ENCODE measurements at regions not wholly inside any gene's neighbourhood (a gene's known extent, or its start where the extent isn't known, plus 50 kb on each side); places are given as distances from the start of the nearest gene placed in this dataset.

DNA sequence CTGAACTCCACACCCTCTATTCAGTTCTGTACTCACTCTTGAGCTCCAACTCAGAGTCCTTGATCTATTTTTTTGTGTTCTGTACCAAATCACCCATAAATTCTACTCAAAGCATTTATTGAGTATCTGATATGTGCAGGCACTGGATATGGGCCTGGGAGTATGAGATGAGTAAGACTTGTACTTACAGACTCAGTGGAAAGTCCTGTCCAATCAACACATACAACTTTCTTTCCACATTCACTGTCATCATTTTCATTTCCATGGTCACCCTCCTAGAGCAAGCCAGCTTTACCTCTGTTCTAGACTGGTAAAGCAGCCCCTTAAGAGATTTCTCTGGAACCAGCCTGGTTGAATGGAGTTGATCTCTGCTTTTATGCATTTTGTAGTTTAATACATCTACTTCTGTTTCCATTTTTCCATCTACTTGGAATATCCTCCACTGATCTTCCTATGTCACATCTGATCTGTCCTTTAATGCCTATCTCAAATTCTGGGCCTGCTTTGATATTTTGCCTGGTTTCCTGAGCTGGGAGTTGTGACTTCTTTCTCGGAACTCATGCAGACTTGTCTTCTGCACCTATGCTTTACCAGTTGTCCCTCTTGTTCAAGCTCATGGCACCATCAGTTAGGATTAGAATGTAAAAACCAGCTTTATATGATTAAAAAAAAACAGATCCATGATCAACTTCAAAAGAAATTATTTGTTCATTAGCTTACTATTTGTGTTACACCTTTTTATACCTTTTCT is 96.9 kb upstream of the GLS start:
- TF ChIP-seq ZNF266 (tag by site-specific recombination; IDR thresholded peaks at IDR 0.05; ENCODE audit: low read depth) (no peak), ZSCAN16 (tag by site-specific recombination; IDR thresholded peaks at IDR 0.05) (no peak), ZSCAN5A (tag by site-specific recombination; IDR thresholded peaks at IDR 0.05) (no peak), GLI2 (tag by site-specific recombination; IDR thresholded peaks at IDR 0.05; ENCODE audit: borderline replicate concordance, low read depth) (no peak), ZNF19 (tag by site-specific recombination; IDR thresholded peaks at IDR 0.05; ENCODE audit: low read depth) (no peak), ZNF184 (tag by site-specific recombination; IDR thresholded peaks at IDR 0.05) (no peak), KLF1 (tag by site-specific recombination; IDR thresholded peaks at IDR 0.05) (no peak), PRDM2 (tag by site-specific recombination; IDR thresholded peaks at IDR 0.05; ENCODE audit: borderline replicate concordance) (no peak), ZNF391 (tag by site-specific recombination; IDR thresholded peaks at IDR 0.05; ENCODE audit: borderline replicate concordance, low read depth) (no peak), ZNF664 (tag by site-specific recombination; IDR thresholded peaks at IDR 0.05) (no peak), ZNF214 (tag by site-specific recombination; IDR thresholded peaks at IDR 0.05; ENCODE audit: borderline replicate concordance) (no peak), ZNF639 (tag by site-specific recombination; IDR thresholded peaks at IDR 0.05) (no peak), SETDB1 (IDR thresholded peaks at IDR 0.05; ENCODE audit: insufficient read length, low read length) (no peak), ZNF350 (tag by site-specific recombination; IDR thresholded peaks at IDR 0.05) (no peak), ZNF473 (tag by site-specific recombination; IDR thresholded peaks at IDR 0.05) (no peak)
- TF ChIP-seq, protein P1, sequence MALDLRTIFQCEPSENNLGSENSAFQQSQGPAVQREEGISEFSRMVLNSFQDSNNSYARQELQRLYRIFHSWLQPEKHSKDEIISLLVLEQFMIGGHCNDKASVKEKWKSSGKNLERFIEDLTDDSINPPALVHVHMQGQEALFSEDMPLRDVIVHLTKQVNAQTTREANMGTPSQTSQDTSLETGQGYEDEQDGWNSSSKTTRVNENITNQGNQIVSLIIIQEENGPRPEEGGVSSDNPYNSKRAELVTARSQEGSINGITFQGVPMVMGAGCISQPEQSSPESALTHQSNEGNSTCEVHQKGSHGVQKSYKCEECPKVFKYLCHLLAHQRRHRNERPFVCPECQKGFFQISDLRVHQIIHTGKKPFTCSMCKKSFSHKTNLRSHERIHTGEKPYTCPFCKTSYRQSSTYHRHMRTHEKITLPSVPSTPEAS (tag by site-specific recombination; IDR thresholded peaks at IDR 0.05): no peak
- TF ChIP-seq, protein P2, sequence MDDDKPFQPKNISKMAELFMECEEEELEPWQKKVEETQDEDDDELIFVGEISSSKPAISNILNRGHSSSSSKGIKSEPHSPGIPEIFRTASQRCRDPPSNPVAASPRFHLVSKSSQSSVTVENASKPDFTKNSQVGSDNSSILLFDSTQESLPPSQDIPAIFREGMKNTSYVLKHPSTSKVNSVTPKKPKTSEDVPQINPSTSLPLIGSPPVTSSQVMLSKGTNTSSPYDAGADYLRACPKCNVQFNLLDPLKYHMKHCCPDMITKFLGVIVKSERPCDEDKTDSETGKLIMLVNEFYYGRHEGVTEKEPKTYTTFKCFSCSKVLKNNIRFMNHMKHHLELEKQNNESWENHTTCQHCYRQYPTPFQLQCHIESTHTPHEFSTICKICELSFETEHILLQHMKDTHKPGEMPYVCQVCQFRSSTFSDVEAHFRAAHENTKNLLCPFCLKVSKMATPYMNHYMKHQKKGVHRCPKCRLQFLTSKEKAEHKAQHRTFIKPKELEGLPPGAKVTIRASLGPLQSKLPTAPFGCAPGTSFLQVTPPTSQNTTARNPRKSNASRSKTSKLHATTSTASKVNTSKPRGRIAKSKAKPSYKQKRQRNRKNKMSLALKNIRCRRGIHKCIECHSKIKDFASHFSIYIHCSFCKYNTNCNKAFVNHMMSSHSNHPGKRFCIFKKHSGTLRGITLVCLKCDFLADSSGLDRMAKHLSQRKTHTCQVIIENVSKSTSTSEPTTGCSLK (tag by site-specific recombination; IDR thresholded peaks at IDR 0.05): no peak
- TF ChIP-seq, protein P3, sequence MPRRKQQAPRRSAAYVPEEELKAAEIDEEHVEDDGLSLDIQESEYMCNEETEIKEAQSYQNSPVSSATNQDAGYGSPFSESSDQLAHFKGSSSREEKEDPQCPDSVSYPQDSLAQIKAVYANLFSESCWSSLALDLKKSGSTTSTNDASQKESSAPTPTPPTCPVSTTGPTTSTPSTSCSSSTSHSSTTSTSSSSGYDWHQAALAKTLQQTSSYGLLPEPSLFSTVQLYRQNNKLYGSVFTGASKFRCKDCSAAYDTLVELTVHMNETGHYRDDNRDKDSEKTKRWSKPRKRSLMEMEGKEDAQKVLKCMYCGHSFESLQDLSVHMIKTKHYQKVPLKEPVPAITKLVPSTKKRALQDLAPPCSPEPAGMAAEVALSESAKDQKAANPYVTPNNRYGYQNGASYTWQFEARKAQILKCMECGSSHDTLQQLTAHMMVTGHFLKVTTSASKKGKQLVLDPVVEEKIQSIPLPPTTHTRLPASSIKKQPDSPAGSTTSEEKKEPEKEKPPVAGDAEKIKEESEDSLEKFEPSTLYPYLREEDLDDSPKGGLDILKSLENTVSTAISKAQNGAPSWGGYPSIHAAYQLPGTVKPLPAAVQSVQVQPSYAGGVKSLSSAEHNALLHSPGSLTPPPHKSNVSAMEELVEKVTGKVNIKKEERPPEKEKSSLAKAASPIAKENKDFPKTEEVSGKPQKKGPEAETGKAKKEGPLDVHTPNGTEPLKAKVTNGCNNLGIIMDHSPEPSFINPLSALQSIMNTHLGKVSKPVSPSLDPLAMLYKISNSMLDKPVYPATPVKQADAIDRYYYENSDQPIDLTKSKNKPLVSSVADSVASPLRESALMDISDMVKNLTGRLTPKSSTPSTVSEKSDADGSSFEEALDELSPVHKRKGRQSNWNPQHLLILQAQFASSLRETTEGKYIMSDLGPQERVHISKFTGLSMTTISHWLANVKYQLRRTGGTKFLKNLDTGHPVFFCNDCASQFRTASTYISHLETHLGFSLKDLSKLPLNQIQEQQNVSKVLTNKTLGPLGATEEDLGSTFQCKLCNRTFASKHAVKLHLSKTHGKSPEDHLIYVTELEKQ (tag by site-specific recombination; IDR thresholded peaks at IDR 0.05; ENCODE audit: borderline replicate concordance): no peak
- TF ChIP-seq, protein P4, sequence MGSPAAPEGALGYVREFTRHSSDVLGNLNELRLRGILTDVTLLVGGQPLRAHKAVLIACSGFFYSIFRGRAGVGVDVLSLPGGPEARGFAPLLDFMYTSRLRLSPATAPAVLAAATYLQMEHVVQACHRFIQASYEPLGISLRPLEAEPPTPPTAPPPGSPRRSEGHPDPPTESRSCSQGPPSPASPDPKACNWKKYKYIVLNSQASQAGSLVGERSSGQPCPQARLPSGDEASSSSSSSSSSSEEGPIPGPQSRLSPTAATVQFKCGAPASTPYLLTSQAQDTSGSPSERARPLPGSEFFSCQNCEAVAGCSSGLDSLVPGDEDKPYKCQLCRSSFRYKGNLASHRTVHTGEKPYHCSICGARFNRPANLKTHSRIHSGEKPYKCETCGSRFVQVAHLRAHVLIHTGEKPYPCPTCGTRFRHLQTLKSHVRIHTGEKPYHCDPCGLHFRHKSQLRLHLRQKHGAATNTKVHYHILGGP (tag by site-specific recombination; IDR thresholded peaks at IDR 0.05): no peak
- peaks cover 5% of the 10 kb centered on the region; the same call in 1 of the 2 replicates for H3K4me1 ChIP-seq (ENCODE audit: control insufficient read depth, insufficient read depth, low read length)
- no peak overlapping the region for H3K4me3 ChIP-seq (ENCODE audit: low read depth, low read length)
- ChIA-PET CTCF (interaction anchor here (0.5 to 2.3 kb wide), 13 partner anchors 9 to 817 kb away, joined by 3 to 7 read pairs (median 4); no protein-coding TSS in a partner anchor), POLR2A (no interaction called here)
- H3K27ac ChIP-seq (ENCODE audit: extremely low read depth, low read depth, low read length): no peak overlapping the region
- H3K36me3 ChIP-seq (ENCODE audit: control insufficient read depth in 2 of 2, insufficient read depth in 1 of 2, low read length in 2 of 2): no peaks in the 10 kb centered on the region
- H3K9me3 ChIP-seq (ENCODE audit: control insufficient read depth, insufficient read depth, low read depth, low read length): no peaks in the 10 kb centered on the region
